NCI-H2107 (cell line): ENCODE measurements at regions not wholly inside any gene's neighbourhood (a gene's known extent, or its start where the extent isn't known, plus 50 kb on each side); places are given as distances from the start of the nearest gene placed in this dataset.

ENCODE experiments used
- DNase-seq: peaks from one replicate; lab custom pipeline; 2025; lab: John Stamatoyannopoulos, UW

DNA sequence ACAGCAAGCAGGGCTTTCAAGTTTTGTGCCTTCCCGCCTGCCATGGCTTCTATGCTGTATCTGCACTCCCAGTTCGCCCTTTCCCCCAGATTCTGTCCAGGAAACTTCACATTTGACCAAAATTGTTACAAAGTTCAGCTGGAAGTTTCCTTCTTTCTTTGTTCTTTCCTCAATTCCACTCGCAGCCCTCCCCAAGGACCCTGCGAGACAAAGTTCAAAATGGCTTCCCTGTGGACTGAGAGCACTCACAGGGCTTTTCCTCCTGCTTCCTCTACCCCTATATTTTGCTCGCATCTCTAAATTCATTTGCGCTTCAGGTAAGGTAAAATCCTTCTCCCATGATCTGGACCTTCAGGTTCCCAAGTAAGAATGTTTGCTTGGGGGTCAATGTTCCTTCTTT is 1348.4 kb upstream of the B3GALT2 start:
- DNase-seq = no peak

DNA sequence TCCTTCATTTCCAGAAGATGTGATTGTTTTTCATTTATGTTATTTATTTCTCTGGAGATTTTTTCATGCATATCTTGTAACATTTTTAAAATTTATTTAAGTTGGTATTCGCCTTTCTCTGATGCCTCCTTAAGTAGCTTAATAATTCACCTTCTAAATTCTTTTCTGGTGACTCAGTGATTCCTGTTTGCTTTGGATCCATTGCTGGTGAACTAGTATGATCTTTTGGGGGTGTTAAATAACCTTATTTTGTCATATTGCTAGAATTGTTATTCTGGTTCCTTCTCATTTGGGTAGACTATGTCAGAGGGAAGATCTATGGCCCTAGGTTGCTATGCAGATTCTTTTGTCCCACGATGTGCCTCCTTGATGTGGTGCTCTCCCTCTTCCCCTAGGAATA is 1347.2 kb upstream of the B3GALT2 start:
- DNase-seq = no peak

- no peak for DNase-seq
Observed at GRCh38 chr1:194517567-194517966, 1331.2 kb upstream of the B3GALT2 start.

- DNase-seq = no peak
Observed at GRCh38 chr1:194515916-194516315, 1329.5 kb upstream of the B3GALT2 start.

- DNase-seq = no peak
Observed at GRCh38 chr1:194512957-194513356, 1326.5 kb upstream of the B3GALT2 start.

- DNase-seq = no peak
Observed at GRCh38 chr1:194512345-194512744, 1325.9 kb upstream of the B3GALT2 start.

GRCh38 chr1:194503209-194503608 is 1316.8 kb upstream of the B3GALT2 start:
- no peak for DNase-seq

DNA sequence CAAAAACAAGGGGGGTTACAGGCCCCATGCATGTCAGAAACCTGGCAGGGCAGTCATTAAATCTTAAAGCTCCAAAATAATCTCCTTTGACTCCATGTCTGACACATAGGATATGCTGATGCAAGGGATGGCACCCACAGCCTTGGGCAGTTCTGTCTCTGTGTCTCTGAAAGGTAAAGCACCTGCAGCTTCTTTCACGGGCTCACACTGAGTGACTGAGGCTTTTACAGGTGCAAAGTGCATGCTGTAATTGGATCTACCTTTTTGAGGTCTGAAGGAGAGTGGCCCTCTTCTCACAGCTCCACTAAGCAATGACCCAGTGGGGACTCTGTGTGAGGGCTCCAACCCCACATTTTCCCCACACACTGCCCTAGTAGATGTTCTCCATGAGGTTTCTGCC is 1309.0 kb upstream of the B3GALT2 start:
- DNase-seq = no peak

DNA sequence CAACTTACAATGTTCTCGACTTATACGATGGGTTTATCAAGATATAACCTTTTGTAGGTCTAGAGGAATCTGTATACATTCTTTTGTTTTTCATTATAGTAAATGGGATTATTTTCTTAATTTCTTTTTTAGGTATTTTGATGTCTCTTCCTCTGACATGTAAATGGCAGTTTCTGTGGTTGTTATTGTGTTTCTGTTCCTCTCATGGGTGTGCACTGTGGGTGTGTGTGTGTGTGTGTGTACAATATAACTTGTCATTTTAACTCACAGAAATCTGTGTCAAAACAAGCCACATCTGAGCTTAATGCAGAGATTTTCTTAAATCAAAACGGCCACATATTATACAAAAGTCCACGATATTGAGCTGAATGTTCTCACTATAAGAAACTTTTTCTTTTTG is 1300.8 kb upstream of the B3GALT2 start:
- DNase-seq = no peak

DNA sequence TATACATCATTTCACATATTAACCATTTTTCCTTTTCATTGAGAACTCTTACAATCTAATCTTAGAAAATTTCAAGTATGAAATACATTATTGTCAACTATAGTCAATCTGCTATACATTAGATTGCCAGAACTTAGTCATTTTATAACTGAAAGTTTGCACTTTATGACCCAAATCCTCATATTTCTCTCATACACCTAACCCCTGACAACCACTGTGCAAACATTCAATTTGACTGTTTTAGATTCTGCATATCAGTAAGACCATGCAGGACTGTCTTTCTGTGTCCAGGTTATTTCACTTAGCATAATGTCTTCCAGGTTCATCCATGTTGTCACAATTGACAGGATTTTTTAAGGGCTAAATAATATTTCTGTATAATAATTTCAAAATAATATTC is 1299.0 kb upstream of the B3GALT2 start:
- DNase-seq = no peak

DNA sequence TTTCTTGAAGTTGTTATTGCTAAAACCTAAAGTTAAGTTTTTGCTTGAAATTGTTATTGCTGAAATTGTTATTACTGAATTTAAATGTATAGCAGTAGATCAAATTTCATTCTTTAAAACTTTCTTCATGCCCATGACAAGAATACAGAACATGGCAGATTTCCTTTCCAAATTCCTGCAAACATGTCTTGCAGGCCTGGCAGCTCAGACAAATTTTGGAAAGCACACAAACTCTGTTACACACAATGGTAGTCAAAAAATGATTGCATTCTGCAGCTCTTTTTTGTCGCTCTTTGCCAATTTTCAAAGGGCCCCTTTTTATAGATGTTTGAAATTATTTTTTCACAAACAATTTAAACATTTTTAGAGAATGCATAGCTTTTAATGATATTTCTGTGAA is 1292.3 kb upstream of the B3GALT2 start:
- DNase-seq = no peak

GRCh38 chr1:194477908-194478307 is 1291.5 kb upstream of the B3GALT2 start:
- no peak for DNase-seq

GRCh38 chr1:194476872-194477271 is 1290.5 kb upstream of the B3GALT2 start:
- DNase-seq = no peak

GRCh38 chr1:194476351-194476750 is 1289.9 kb upstream of the B3GALT2 start:
- no peak for DNase-seq

DNA sequence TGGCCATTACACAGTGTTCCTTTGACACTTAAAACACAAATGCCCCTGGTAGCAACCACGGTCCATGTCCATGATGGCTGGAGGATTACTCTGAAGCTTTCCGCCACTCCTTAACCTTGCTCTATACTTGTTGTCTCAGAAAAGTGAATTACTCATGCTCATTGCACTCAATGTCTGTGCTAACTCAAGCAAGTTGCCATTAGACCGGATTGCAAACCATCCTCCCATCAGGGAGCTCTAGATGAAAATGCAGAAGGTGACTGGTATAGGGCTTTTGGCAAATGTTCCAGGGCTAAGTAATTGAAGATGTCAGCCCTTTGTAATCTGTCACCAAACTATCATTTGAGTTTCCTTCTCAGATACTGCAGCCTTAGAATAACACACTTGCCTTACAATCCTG is 1288.3 kb upstream of the B3GALT2 start:
- DNase-seq = no peak

- no peak for DNase-seq
Observed at GRCh38 chr1:194473766-194474165, 1287.4 kb upstream of the B3GALT2 start.

DNA sequence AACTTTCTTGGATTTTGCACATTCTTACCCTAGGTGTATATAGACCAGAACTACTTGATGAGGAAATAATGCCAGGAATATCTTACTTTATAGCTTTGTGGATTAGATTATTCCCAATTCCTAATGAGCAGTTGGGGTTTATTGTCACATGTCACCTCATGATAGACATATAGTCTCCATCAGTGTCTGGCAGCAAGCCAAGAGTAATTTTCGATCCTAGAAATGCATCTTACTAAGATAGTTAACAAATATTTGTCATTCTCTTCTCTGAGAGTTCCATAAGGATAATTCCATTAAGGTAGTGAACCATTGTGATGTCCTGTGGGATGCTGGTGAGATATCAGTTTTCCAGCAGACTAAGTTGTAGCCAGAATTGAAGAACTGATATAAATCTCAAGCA is 1282.9 kb upstream of the B3GALT2 start:
- no peak for DNase-seq

DNA sequence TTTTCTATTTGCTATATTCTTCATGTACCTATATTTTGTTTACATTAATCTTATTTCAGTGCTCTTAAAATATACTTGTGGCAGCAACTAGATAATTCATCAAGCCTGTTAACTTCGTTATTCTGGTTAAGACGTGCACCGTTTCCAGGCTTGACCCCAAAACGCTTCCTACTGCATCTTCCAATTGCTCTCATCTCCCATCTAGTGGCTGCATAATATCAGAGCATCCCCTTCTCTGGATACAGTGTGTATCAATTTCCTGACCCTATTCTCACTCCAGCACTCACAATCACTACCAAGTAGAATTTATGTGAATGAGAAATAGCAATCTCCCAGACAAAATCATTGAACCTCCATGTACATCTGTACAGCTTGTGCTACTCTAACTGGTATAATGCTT is 1280.3 kb upstream of the B3GALT2 start:
- DNase-seq = no peak

DNA sequence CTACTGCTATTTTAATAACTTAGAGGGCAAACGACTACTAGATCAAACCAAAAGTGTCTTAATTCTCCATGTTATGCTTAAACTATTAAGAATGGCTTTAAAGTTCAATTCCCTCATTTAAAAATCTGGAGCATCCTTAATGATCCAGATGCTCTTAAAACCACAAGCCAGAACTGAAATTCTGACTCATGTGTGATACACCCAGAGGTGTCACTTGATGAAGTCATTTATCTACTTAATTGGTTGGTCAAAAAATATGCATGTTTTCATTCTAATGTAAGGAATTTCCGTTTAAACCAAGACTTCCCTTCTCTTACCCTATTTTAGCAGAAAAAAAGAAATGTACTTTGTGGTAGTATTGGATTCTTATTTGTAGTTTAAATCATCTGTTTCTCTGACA is 1261.2 kb upstream of the B3GALT2 start:
- no peak for DNase-seq

- DNase-seq = no peak
Observed at GRCh38 chr1:194445244-194445643, 1258.8 kb upstream of the B3GALT2 start.

- no peak for DNase-seq
Observed at GRCh38 chr1:194442901-194443575, 1256.6 kb upstream of the B3GALT2 start.

DNA sequence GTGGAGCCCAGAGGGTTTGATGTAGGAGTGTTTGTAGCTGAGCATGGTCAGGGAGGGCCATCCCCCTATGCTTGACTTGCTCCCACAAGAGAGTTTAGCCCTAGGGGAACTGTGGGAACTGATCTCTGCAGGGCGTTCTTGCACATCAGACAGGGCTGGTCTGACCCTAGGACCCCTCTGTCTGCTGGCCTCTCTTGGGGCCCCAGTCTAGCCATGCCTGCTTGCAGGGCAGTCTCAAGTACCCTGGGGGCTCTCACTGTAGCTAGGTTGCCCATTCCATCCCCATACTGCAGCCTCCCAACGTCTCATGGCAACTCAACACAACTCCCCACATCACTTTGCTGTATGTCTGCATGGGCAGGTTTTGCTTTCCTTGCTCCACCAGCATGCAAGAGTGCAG is 1250.7 kb upstream of the B3GALT2 start:
- DNase-seq = no peak

DNA sequence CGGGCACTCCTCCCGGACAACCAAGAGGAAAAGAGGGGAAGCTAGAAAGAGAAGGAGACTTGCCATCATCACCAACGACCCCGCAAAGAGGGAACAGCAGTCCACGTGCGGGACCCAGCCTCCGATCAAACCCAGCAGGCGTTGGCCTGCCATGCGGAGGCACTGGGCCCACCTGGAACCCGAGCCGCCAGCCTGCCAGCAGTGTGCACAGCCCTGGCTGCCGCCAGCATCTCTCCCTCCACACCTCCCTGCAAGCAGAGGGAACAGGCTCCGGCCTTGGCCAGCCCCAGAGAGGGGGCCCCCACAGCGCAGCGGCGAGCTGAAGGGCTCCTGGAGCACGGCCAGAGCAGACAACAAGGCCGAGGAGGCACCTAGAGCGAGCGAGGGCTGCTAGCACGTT is 1244.7 kb upstream of the B3GALT2 start:
- DNase-seq = no peak

GRCh38 chr1:194420706-194421105 is 1234.3 kb upstream of the B3GALT2 start:
- DNase-seq = no peak

- no peak for DNase-seq
Observed at GRCh38 chr1:194419721-194420120, 1233.3 kb upstream of the B3GALT2 start.
